OCI-LY1 (cell line): ENCODE measurements at regions not wholly inside any gene's neighbourhood (a gene's known extent, or its start where the extent isn't known, plus 50 kb on each side); places are given as distances from the start of the nearest gene placed in this dataset.

Source experiments
- CTCF ChIP-seq: fragments of 200-600 bp; sonication (generic), shearing (Covaris generic); IDR thresholded peaks from 2 replicates; pipeline ENCODE4 v1.5.1; 2017; ENCODE audit warnings: mild to moderate bottlenecking, antibody characterized with exemption, low read length, moderate library complexity, mixed read lengths
- EZH2 ChIP-seq: fragments of 200-600 bp; sonication (generic), shearing (Covaris generic); IDR thresholded peaks from 2 replicates; pipeline ENCODE4 v1.8.0; 2017; ENCODE audit warnings: borderline replicate concordance, mixed run types, mild to moderate bottlenecking, antibody characterized with exemption, low read length, moderate library complexity, mixed read lengths

GRCh38 chr10:35835545-35835944 is 193.4 kb upstream of the FZD8 start:
- TF ChIP-seq EZH2 (no peak), CTCF (no peak)
